Stomach (tissue), 8 donors: ENCODE measurements at regions not wholly inside any gene's neighbourhood (a gene's known extent, or its start where the extent isn't known, plus 50 kb on each side); places are given as distances from the start of the nearest gene placed in this dataset.
A peak's percentile ranks its signal among the peaks of the same experiment; 100 is the strongest.

Experiments used
- DNase-seq, 2 donors: peaks; one replicate each; pipeline versions ENCODE4 v3.0.0 to v3.0.0-alpha.2; 2013 to 2019
- H3K27ac ChIP-seq, 5 donors: fragments of 200-600 bp in 4 of 5; sonication (generic) in 4 of 5; one replicate each; pipeline ENCODE4 v1.5.1; 2013 to 2019; ENCODE audit warnings: mild to moderate bottlenecking in 1 of 5, moderate library complexity in 1 of 5
- H3K27me3 ChIP-seq, 3 donors: fragments of 200-600 bp; sonication (generic); one replicate each; pipeline ENCODE4 v1.5.1; 2017 to 2019; ENCODE audit warnings: mixed run types in 1 of 3
- H3K36me3 ChIP-seq, 4 donors: fragments of 200-600 bp; sonication (generic); 1 replicate in 3 of 4; 2 replicates in 1 of 4; pipeline ENCODE4 v1.5.1; 2016 to 2019
- H3K4me1 ChIP-seq, 4 donors: fragments of 200-600 bp; sonication (generic); one replicate each; pipeline ENCODE4 v1.5.1; 2016 to 2019
- H3K4me3 ChIP-seq, 4 donors: fragments of 200-600 bp; sonication (generic) in 3 of 4; one replicate each; pipeline ENCODE4 v1.5.1; 2016 to 2019; ENCODE audit warnings: mild to moderate bottlenecking in 1 of 4
- H3K9me3 ChIP-seq, 4 donors: fragments of 200-600 bp; sonication (generic); one replicate each; pipeline ENCODE4 v1.5.1; 2016 to 2019
- CTCF ChIP-seq, 7 experiments: fragments of 450-650 bp in 4 of 7; fragments of 200-600 bp in 3 of 7; sonication (generic) in 3 of 7; IDR thresholded peaks; one replicate each; pipeline ENCODE4 v1.5.1; 2016 to 2019; ENCODE audit warnings: antibody characterized with exemption in 7 of 7, control low read depth in 2 of 7, mild to moderate bottlenecking in 1 of 7
- EP300 ChIP-seq: sonication (generic); formaldehyde crosslinking; IDR thresholded peaks from one replicate; pipeline ENCODE4 v1.6.1; 2017; ENCODE audit warnings: antibody characterized with exemption
- POLR2A ChIP-seq, 4 donors: fragments of 450-650 bp; IDR thresholded peaks; one replicate each; pipeline ENCODE4 v1.6.1; 2016; ENCODE audit warnings: antibody characterized with exemption in 4 of 4, control low read depth in 2 of 4, mild to moderate bottlenecking in 1 of 4, moderate library complexity in 1 of 4
- POLR2AphosphoS5 ChIP-seq, 3 donors: sonication (generic); formaldehyde crosslinking; IDR thresholded peaks; one replicate each; pipeline ENCODE4 v1.6.1; 2016; ENCODE audit warnings: antibody characterized with exemption in 3 of 3
- WGBS, 5 donors: extraction: QIAGEN DNeasy Blood & Tissue Kit in 3 of 5; methylation state at CpG; one replicate each; pipeline versions ENCODE4 v1.1.5 to v1.1.7; 2013 to 2018; 5-methylcytosine and 5-hydroxymethylcytosine counted together
- intact Hi-C: fragments of 100-400 bp; cut with DNase I; formaldehyde crosslinking; loops from one replicate; pipeline ENCODE4 v1.15.1; 2023; ENCODE audit warnings: low total_unique reads
- donor health status: healthy with polysubstance abuse.
- donor health status: Bipolar disorder and iron deficiency.
- donor health status: healthy.

DNA sequence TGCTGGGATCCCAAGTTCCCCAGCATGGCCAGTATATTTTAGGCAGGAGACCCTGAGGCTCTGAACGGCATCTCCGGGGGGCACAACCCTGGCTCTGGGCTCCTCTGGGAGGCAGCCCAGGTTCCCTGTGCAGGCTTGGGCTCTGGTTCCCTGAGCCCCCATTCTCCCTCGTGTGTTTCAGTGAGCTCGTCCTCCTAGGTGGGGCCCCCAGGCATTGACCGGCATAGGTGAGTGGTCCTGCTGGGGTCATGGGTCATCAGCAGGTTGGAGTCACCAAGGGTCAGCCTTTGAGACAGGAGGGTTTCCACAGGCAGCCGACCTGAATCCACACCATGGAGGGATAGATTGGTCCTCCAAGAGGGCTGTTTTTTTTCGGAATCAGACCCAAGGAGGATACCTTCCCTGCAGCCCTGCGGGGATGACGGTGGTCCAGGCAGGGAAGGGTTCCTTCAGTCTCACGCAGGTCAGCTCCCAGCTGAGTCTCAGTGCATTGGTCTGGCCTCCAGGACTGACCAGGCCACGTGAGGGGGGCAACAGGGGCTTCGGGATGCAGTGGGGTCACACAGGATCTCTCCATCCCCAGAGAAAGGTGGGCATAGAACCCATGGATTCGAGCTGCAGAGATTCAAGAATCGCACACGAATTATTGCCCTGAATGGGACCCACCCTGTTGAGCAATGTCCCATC lies 226.0 kb downstream of the SNRPN start:
- DNase-seq: peak in 1 of 2 donors; percentile 17
- intact Hi-C loops: no loop called here
- no peaks in the 10 kb centered on the region for H3K4me1 ChIP-seq
- H3K27me3 ChIP-seq: no peaks in the 10 kb centered on the region
- no peak overlapping the region for H3K27ac ChIP-seq
- no peak for TF ChIP-seq CTCF (IDR thresholded peaks at IDR 0.05)
- no peak for TF ChIP-seq EP300
- TF ChIP-seq POLR2A (IDR thresholded peaks at IDR 0.05): no peak
- TF ChIP-seq POLR2AphosphoS5 (IDR thresholded peaks at IDR 0.05): no peak
- no peak overlapping the region for H3K4me3 ChIP-seq
- peaks cover 0 to 100% (median 96%) of the 10 kb centered on the region in 4 donors for H3K9me3 ChIP-seq
- H3K36me3 ChIP-seq: no peaks in the 10 kb centered on the region
- WGBS, 5 donors: 66 to 79% (median 76%) methylated on average over 6 to 15 of the region's 15 CpGs

DNA sequence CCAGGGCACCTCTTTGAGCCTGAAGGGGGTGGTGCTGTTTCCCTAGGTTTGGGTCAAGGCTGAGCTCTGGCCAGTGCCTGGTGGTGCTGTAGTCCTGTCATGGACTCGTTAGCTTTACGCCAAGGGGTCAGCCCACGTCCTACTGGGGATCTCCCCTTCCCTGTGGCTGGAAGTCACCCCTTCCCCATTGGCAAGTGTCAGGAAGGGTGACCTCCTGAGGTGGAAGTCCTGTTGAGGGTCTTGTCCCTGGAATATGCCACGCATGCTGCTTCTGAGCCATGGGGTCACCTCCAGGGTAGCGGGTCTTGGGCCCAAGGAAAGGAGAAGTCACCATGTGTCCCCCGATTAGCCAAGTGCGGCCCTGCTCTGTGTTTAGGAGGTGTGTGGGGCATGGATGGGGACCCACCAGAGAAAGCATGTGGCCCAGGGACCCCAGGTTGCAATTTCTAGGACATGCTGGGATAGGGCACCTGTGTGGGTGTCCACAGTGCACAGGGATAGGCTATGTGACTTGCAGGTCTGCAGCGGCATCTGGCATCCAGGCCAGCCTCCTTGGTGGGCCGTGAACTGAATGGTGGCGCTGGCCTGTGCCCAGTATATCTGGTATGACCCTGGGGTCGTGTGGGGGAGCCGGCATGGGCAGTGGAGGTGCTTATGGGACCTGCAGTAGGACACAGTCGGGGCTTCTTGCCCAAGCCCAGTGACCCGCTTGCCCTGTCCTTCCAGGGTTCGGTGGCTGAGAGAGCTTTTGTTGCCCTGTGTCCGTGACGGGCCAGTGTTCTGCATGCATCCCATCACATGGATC lies 226.7 kb downstream of the SNRPN start:
- Histone ChIP-seq H3K4me3 (no peak overlapping the region), H3K27ac (no peak overlapping the region), H3K9me3 (peaks cover under 1 to 100% (median 96%) of the 10 kb centered on the region in 4 donors), H3K27me3 (no peaks in the 10 kb centered on the region), H3K4me1 (no peaks in the 10 kb centered on the region), H3K36me3 (no peaks in the 10 kb centered on the region)
- intact Hi-C loops: no loop called here
- no peak for TF ChIP-seq EP300
- TF ChIP-seq POLR2AphosphoS5 (IDR thresholded peaks at IDR 0.05): no peak
- TF ChIP-seq POLR2A (IDR thresholded peaks at IDR 0.05): no peak
- TF ChIP-seq CTCF (IDR thresholded peaks at IDR 0.05): no peak
- 83 to 89% (median 84%) methylated on average over 2 to 17 of the region's 17 CpGs for WGBS, 5 donors
- peak in 1 of 2 donors; percentile 13 for DNase-seq

- Histone ChIP-seq H3K27me3 (no peaks in the 10 kb centered on the region), H3K27ac (no peak overlapping the region), H3K9me3 (peaks cover 6 to 100% (median 96%) of the 10 kb centered on the region in 4 donors), H3K36me3 (no peaks in the 10 kb centered on the region), H3K4me1 (no peaks in the 10 kb centered on the region), H3K4me3 (no peak overlapping the region)
- DNase-seq: peak in 1 of 2 donors; percentile 9
- intact Hi-C loops: no loop called here
- WGBS, 5 donors: 85 to 95% (median 91%) methylated on average over 5 to 6 of the region's 6 CpGs
- TF ChIP-seq POLR2AphosphoS5 (IDR thresholded peaks at IDR 0.05) (no peak), CTCF (IDR thresholded peaks at IDR 0.05) (no peak), EP300 (no peak), POLR2A (IDR thresholded peaks at IDR 0.05) (no peak)
Measured at GRCh38 chr15:25182098-25182478, 227.3 kb downstream of the SNRPN start.

GRCh38 chr15:25182736-25183445 lies 228.1 kb downstream of the SNRPN start:
- Histone ChIP-seq H3K9me3 (peaks cover 8 to 100% (median 96%) of the 10 kb centered on the region in 4 donors), H3K4me3 (no peak overlapping the region), H3K36me3 (no peaks in the 10 kb centered on the region), H3K4me1 (no peaks in the 10 kb centered on the region), H3K27ac (no peak overlapping the region), H3K27me3 (no peaks in the 10 kb centered on the region)
- intact Hi-C loops: no loop called here
- 78 to 88% (median 85%) methylated on average over 7 to 14 of the region's 14 CpGs for WGBS, 5 donors
- no peak for TF ChIP-seq POLR2AphosphoS5 (IDR thresholded peaks at IDR 0.05)
- TF ChIP-seq POLR2A (IDR thresholded peaks at IDR 0.05): no peak
- TF ChIP-seq CTCF (IDR thresholded peaks at IDR 0.05): no peak
- no peak for TF ChIP-seq EP300
- no peak for DNase-seq
